GM23248 (cell line): ENCODE measurements at regions not wholly inside any gene's neighbourhood (a gene's known extent, or its start where the extent isn't known, plus 50 kb on each side); places are given as distances from the start of the nearest gene placed in this dataset.
"Not testable (repeated sequence)": the region's sequence is repeated elsewhere in the genome, so short reads cannot be mapped to it uniquely, and the experiment has no call there.

Source experiments
- EZH2 ChIP-seq: fragments of 200-600 bp; sonication (generic); IDR thresholded peaks from 2 replicates; pipeline ENCODE4 v1.6.1; 2018; ENCODE audit warnings: antibody characterized with exemption, mild to moderate bottlenecking; ENCODE audit not compliant: insufficient read depth, poor library complexity, severe bottlenecking
- EZH2phosphoT487 ChIP-seq: fragments of 200-600 bp; sonication (generic); IDR thresholded peaks from 2 replicates; pipeline ENCODE4 v1.6.1; 2018; ENCODE audit warnings: antibody characterized with exemption, moderate library complexity, mild to moderate bottlenecking, low read depth; ENCODE audit not compliant: insufficient read depth

- TF ChIP-seq EZH2phosphoT487, EZH2: not testable (repeated sequence)
Measured at GRCh38 chr1:194001726-194002350, 815.4 kb upstream of the B3GALT2 start.
